Stimulated activated CD4-positive, alpha-beta T cell treated with anti-CD3 and anti-CD28 coated beads, Interleukin-4, amount 100 ng/mL, for 48 hours (primary cell): ENCODE measurements at regions not wholly inside any gene's neighbourhood (a gene's known extent, or its start where the extent isn't known, plus 50 kb on each side); places are given as distances from the start of the nearest gene placed in this dataset.

Experiments used
- DNase-seq, 2 donors: peaks; one replicate each; pipeline ENCODE4 v3.0.0-alpha.2; 2020; ENCODE audit warnings: low read depth in 2 of 2

- DNase-seq = no peak
Observed at GRCh38 chr2:217339753-217340152, 479.9 kb upstream of the TNP1 start.

GRCh38 chr2:217338306-217338916 lies 478.5 kb upstream of the TNP1 start:
- no peak for DNase-seq

- DNase-seq = no peak
Observed at GRCh38 chr2:217337771-217338170, 477.9 kb upstream of the TNP1 start.

GRCh38 chr2:217336694-217337093 lies 476.8 kb upstream of the TNP1 start:
- DNase-seq = no peak

GRCh38 chr2:217335341-217335966 lies 475.6 kb upstream of the TNP1 start:
- no peak for DNase-seq

GRCh38 chr2:217334561-217334960 lies 474.7 kb upstream of the TNP1 start:
- no peak for DNase-seq

- no peak for DNase-seq
Observed at GRCh38 chr2:217332866-217333265, 473.0 kb upstream of the TNP1 start.

GRCh38 chr2:217332417-217332791 lies 472.5 kb upstream of the TNP1 start:
- no peak for DNase-seq

GRCh38 chr2:217331523-217332416 lies 471.9 kb upstream of the TNP1 start:
- no peak for DNase-seq

- DNase-seq = no peak
Observed at GRCh38 chr2:217330647-217331046, 470.8 kb upstream of the TNP1 start.

GRCh38 chr2:217329023-217329431 lies 469.2 kb upstream of the TNP1 start:
- DNase-seq = no peak

GRCh38 chr2:217328622-217328978 lies 468.7 kb upstream of the TNP1 start:
- DNase-seq = no peak

- no peak for DNase-seq
Observed at GRCh38 chr2:217327953-217328621, 468.2 kb upstream of the TNP1 start.

GRCh38 chr2:217326238-217327022 lies 466.6 kb upstream of the TNP1 start:
- no peak for DNase-seq

- DNase-seq = no peak
Observed at GRCh38 chr2:217325816-217326215, 466.0 kb upstream of the TNP1 start.

- DNase-seq = no peak
Observed at GRCh38 chr2:217325251-217325650, 465.4 kb upstream of the TNP1 start.

- no peak for DNase-seq
Observed at GRCh38 chr2:217316743-217317142, 456.9 kb upstream of the TNP1 start.

- DNase-seq = no peak
Observed at GRCh38 chr2:217314021-217314460, 454.2 kb upstream of the TNP1 start.

- DNase-seq = no peak
Observed at GRCh38 chr2:217313386-217313785, 453.5 kb upstream of the TNP1 start.

GRCh38 chr2:217309056-217309455 lies 449.2 kb upstream of the TNP1 start:
- no peak for DNase-seq

- no peak for DNase-seq
Observed at GRCh38 chr2:217307023-217307422, 447.2 kb upstream of the TNP1 start.

- DNase-seq = no peak
Observed at GRCh38 chr2:217305882-217306281, 446.0 kb upstream of the TNP1 start.
